ENCODE measurements at regions not wholly inside any gene's neighbourhood (a gene's known extent, or its start where the extent isn't known, plus 50 kb on each side); places are given as distances from the start of the nearest gene placed in this dataset.
"Not testable (repeated sequence)": the region's sequence is repeated elsewhere in the genome, so short reads cannot be mapped to it uniquely, and the experiment has no call there.

DNA sequence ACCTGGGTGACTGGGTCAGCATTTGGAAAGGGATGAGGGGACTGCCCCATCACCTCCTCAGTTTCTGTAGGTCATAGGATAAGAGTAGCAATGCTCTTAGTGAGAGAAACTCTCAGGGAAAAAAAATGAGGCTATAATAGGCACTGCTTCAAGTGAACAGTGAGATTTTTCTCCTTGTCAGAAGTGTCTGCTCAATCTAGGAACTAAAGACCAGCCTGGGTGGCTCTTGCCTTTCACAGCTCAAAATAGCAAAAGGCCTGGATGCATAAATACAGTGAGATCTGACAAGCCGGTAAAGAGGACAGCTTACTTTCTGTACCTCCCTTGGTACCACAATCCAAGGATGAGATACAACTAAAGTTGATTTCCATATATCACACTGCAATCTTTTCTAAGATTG lies 205.6 kb upstream of the ANO5 start:
- Histone ChIP-seq H3K27me3 (no peaks in the 10 kb centered on the region), H3K4me3 (no peak overlapping the region), H3K27ac (no peak overlapping the region), H3K36me3 (no peaks in the 10 kb centered on the region), H3K4me1 (no peaks in the 10 kb centered on the region), H3K9me3 (no peaks in the 10 kb centered on the region)
- no peak for DNase-seq (ENCODE audit: low spot score)
- TF ChIP-seq, protein P1, sequence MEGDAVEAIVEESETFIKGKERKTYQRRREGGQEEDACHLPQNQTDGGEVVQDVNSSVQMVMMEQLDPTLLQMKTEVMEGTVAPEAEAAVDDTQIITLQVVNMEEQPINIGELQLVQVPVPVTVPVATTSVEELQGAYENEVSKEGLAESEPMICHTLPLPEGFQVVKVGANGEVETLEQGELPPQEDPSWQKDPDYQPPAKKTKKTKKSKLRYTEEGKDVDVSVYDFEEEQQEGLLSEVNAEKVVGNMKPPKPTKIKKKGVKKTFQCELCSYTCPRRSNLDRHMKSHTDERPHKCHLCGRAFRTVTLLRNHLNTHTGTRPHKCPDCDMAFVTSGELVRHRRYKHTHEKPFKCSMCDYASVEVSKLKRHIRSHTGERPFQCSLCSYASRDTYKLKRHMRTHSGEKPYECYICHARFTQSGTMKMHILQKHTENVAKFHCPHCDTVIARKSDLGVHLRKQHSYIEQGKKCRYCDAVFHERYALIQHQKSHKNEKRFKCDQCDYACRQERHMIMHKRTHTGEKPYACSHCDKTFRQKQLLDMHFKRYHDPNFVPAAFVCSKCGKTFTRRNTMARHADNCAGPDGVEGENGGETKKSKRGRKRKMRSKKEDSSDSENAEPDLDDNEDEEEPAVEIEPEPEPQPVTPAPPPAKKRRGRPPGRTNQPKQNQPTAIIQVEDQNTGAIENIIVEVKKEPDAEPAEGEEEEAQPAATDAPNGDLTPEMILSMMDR (IDR thresholded peaks at IDR 0.05) = no peak

DNA sequence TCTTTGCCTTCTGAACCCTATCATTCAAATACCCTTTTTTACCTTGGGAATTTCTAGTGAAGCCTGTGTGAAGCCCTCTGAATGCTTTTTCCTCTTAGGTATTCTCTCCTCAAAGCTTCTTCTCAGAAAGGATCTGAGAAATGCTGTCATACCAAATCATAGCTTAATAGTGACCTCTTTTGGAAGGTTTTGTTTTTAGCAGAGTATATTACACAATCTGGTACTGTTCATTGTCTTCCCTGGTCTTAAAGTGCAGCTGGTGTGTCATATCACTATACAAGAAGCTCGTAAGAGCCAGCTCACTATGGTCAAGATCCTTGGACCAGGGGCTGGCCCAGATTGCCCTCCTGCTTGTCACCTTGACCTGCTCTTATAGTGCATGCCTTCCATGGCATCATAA lies 204.4 kb upstream of the ANO5 start:
- Histone ChIP-seq H3K27ac (no peak overlapping the region), H3K4me1 (no peaks in the 10 kb centered on the region), H3K9me3 (no peaks in the 10 kb centered on the region), H3K27me3 (no peaks in the 10 kb centered on the region), H3K36me3 (no peaks in the 10 kb centered on the region), H3K4me3 (no peak overlapping the region)
- no peak for DNase-seq (ENCODE audit: low spot score)
- TF ChIP-seq, protein P1 (IDR thresholded peaks at IDR 0.05) = no peak

DNA sequence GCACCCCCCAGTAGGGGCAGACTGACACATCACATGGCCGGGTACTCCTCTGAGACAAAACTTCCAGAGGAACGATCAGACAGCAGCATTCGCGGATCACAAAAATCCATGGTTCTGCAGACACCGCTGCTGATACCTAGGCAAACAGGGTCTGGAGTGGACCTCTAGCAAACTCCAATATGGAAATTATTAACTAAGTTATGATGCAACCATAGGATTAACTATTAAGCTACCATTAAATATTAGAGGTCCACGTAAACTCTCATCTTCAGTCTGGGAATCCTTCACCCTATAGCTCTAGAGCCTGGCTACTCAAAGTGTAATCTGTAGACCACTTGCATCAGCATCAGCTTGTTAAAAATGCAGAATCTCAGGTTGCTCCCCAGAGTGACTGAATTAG lies 191.1 kb upstream of the ANO5 start:
- not testable (repeated sequence) for H3K36me3 ChIP-seq; DNase-seq (ENCODE audit: low spot score); H3K9me3 ChIP-seq; H3K27me3 ChIP-seq; H3K4me3 ChIP-seq; H3K4me1 ChIP-seq; H3K27ac ChIP-seq

DNA sequence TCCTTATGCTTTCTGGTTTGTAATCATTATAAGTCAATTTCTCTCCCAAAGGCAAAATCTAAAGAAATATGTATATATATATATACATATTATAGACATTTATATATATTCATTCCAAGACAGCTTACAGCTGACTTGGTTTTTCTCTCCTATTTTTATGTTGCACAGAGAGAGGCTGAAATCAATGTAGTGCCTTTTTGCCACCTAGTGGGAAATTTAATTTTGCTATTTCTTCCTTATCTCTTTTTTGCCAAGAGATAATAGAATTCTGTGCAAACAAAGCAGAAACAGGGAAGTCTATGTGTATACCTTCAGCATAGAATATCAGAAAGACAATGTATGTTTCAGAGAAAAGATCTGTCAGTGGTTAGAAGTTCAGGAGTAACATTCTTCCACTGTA lies 186.0 kb upstream of the ANO5 start:
- TF ChIP-seq, protein P1 (IDR thresholded peaks at IDR 0.05) = no peak
- no peak overlapping the region for H3K27ac ChIP-seq
- H3K4me3 ChIP-seq = no peak overlapping the region
- H3K4me1 ChIP-seq = no peaks in the 10 kb centered on the region
- no peaks in the 10 kb centered on the region for H3K27me3 ChIP-seq
- DNase-seq (ENCODE audit: low spot score) = no peak
- no peaks in the 10 kb centered on the region for H3K36me3 ChIP-seq
- no peaks in the 10 kb centered on the region for H3K9me3 ChIP-seq

DNA sequence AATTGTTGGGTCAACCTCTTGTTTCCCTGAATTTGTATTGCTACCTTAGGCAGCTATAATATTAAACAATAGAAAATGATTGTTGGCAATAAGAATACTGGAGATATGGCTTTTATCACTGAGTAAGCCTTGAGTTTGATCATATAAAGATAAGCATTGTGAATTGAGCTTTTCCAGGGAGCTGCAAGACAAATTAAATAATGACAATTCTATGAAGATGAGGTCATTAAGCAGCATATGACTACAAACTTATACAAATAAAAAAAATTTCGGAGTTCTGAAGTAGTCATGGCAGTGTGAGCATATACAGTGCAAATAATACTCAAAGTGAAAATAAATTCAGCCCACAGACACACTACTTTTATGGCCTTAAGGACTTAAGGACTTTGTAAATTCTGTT lies 161.1 kb upstream of the ANO5 start:
- no peak overlapping the region for H3K27ac ChIP-seq

DNA sequence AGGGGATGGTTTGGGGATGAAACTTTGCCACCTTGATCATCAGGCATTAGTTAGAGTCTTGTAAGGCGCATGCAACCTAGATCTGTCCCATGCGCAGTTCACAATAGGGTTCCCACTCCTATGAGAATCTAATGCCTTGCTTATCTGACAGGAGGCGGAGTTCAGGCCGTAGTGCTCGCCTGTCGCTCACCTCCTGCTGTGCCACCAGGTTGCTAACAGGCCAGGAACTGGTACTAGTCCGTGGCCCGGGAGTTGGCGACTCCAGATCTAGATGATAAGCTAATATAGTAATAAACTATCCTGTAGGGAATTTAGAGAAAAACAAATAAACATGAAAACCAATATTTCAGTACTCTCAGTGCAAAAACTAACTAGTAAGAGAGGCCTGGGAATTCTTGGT lies 155.4 kb upstream of the ANO5 start:
- Histone ChIP-seq H3K4me1 (no peaks in the 10 kb centered on the region), H3K27me3 (no peaks in the 10 kb centered on the region), H3K9me3 (no peaks in the 10 kb centered on the region), H3K27ac (no peak overlapping the region), H3K36me3 (no peaks in the 10 kb centered on the region), H3K4me3 (no peak overlapping the region)
- DNase-seq (ENCODE audit: low spot score) = no peak
- TF ChIP-seq, protein P1 (IDR thresholded peaks at IDR 0.05) = no peak

More for the DNA sequence above, 161.1 kb upstream of the ANO5 start:
- H3K36me3 ChIP-seq = no peaks in the 10 kb centered on the region
- TF ChIP-seq, protein P1 (IDR thresholded peaks at IDR 0.05) = no peak
- H3K4me1 ChIP-seq = no peaks in the 10 kb centered on the region
- H3K4me3 ChIP-seq = no peak overlapping the region
- no peak for DNase-seq (ENCODE audit: low spot score)
- no peaks in the 10 kb centered on the region for H3K9me3 ChIP-seq
- no peaks in the 10 kb centered on the region for H3K27me3 ChIP-seq
